ENCODE measurements at regions not wholly inside any gene's neighbourhood (a gene's known extent, or its start where the extent isn't known, plus 50 kb on each side); places are given as distances from the start of the nearest gene placed in this dataset.

GRCh38 chr6:139760128-139760527 lies 385.7 kb upstream of the CITED2 start:
- Mint-ChIP-seq H3K36me3 (peaks cover 4% of the 10 kb centered on the region), H3K27ac (peak overlapping the region; percentile 61), H3K9me3 (peaks cover 4% of the 10 kb centered on the region), H3K4me3 (no peak overlapping the region), H3K4me1 (peaks cover 61% of the 10 kb centered on the region), H3K27me3 (ENCODE audit: insufficient read depth, low read depth) (peaks cover 7% of the 10 kb centered on the region)
- Histone ChIP-seq H2AFZ (replicated peaks) (no peak overlapping the region), H3F3A (ENCODE audit: low read depth) (peaks cover 8% of the 10 kb centered on the region), H3K4me2 (no peak overlapping the region), H3K9ac (no peak overlapping the region), H3K79me2 (ENCODE audit: low read depth) (no peaks in the 10 kb centered on the region), H3K27ac (no peak overlapping the region), H3K4me1 (peaks cover 11% of the 10 kb centered on the region), H3K36me3 (no peaks in the 10 kb centered on the region), H3K4me3 (no peak overlapping the region), H3K27me3 (no peaks in the 10 kb centered on the region), H4K20me1 (ENCODE audit: low read depth) (no peaks in the 10 kb centered on the region), H3K9me3 (ENCODE audit: low read depth) (no peaks in the 10 kb centered on the region)
- DNase-seq (ENCODE audit: low spot score): no peak
- TF ChIP-seq CTCF (IDR thresholded peaks at IDR 0.05) (no peak), EZH2phosphoT487 (IDR thresholded peaks at IDR 0.05) (no peak), EZH2 (IDR thresholded peaks at IDR 0.05) (no peak)

GRCh38 chr6:139759086-139759485 lies 384.6 kb upstream of the CITED2 start:
- Histone ChIP-seq H3K9me3 (ENCODE audit: low read depth) (no peaks in the 10 kb centered on the region), H3K79me2 (ENCODE audit: low read depth) (no peaks in the 10 kb centered on the region), H3K27me3 (no peaks in the 10 kb centered on the region), H3K4me2 (no peak overlapping the region), H3K4me3 (no peak overlapping the region), H3K4me1 (peaks cover 15% of the 10 kb centered on the region), H3K9ac (no peak overlapping the region), H4K20me1 (ENCODE audit: low read depth) (no peaks in the 10 kb centered on the region), H3K36me3 (no peaks in the 10 kb centered on the region), H3K27ac (no peak overlapping the region), H3F3A (ENCODE audit: low read depth) (peaks cover 8% of the 10 kb centered on the region), H2AFZ (replicated peaks) (no peak overlapping the region)
- peaks cover 4% of the 10 kb centered on the region for H3K36me3 Mint-ChIP-seq
- peaks cover 7% of the 10 kb centered on the region for H3K27me3 Mint-ChIP-seq (ENCODE audit: insufficient read depth, low read depth)
- TF ChIP-seq EZH2 (IDR thresholded peaks at IDR 0.05) (no peak), CTCF (IDR thresholded peaks at IDR 0.05) (no peak), EZH2phosphoT487 (IDR thresholded peaks at IDR 0.05) (no peak)
- no peak overlapping the region for H3K27ac Mint-ChIP-seq
- peaks cover 60% of the 10 kb centered on the region for H3K4me1 Mint-ChIP-seq
- no peak overlapping the region for H3K4me3 Mint-ChIP-seq
- H3K9me3 Mint-ChIP-seq: peaks cover 4% of the 10 kb centered on the region
- DNase-seq (ENCODE audit: low spot score): no peak

- Histone ChIP-seq H3F3A (ENCODE audit: low read depth) (peaks cover 8% of the 10 kb centered on the region), H3K79me2 (ENCODE audit: low read depth) (no peaks in the 10 kb centered on the region), H3K36me3 (no peaks in the 10 kb centered on the region), H3K4me3 (no peak overlapping the region), H3K9ac (no peak overlapping the region), H4K20me1 (ENCODE audit: low read depth) (no peaks in the 10 kb centered on the region), H3K4me1 (peaks cover 24% of the 10 kb centered on the region), H3K27ac (no peak overlapping the region), H2AFZ (replicated peaks) (no peak overlapping the region), H3K4me2 (no peak overlapping the region), H3K9me3 (ENCODE audit: low read depth) (no peaks in the 10 kb centered on the region), H3K27me3 (no peaks in the 10 kb centered on the region)
- DNase-seq (ENCODE audit: low spot score): no peak
- peaks cover 4% of the 10 kb centered on the region for H3K27me3 Mint-ChIP-seq (ENCODE audit: insufficient read depth, low read depth)
- no peak overlapping the region for H3K4me3 Mint-ChIP-seq
- H3K27ac Mint-ChIP-seq: no peak overlapping the region
- H3K9me3 Mint-ChIP-seq: peaks cover 4% of the 10 kb centered on the region
- TF ChIP-seq EZH2phosphoT487 (IDR thresholded peaks at IDR 0.05) (no peak), CTCF (IDR thresholded peaks at IDR 0.05) (no peak)
- peaks cover 4% of the 10 kb centered on the region for H3K36me3 Mint-ChIP-seq
- H3K4me1 Mint-ChIP-seq: peaks cover 65% of the 10 kb centered on the region
Observed at GRCh38 chr6:139758209-139758611, 383.8 kb upstream of the CITED2 start.
